GM21529 (cell line): ENCODE measurements at regions not wholly inside any gene's neighbourhood (a gene's known extent, or its start where the extent isn't known, plus 50 kb on each side); places are given as distances from the start of the nearest gene placed in this dataset.

Experiments
- ATAC-seq: cut with Tn5 transposase; IDR thresholded peaks from one replicate; pipeline ENCODE4 v1.9.1; 2021; ENCODE audit not compliant: unreplicated experiment

- no peak for ATAC-seq
Measured at GRCh38 chr3:104519468-104520227, 847.1 kb upstream of the ALCAM start.

- ATAC-seq, result peak; percentile 44
Measured at GRCh38 chr3:104520228-104520655, 846.5 kb upstream of the ALCAM start.

- peak; percentile 50 for ATAC-seq
Measured at GRCh38 chr3:104521606-104522336, 844.9 kb upstream of the ALCAM start.

GRCh38 chr3:104523136-104523535 lies 843.6 kb upstream of the ALCAM start:
- no peak for ATAC-seq

- peak; percentile 79 for ATAC-seq
Measured at GRCh38 chr3:104526901-104527401, 839.8 kb upstream of the ALCAM start.

- ATAC-seq, result no peak
Measured at GRCh38 chr3:104530934-104531333, 835.8 kb upstream of the ALCAM start.

GRCh38 chr3:104536715-104537114 lies 830.0 kb upstream of the ALCAM start:
- no peak for ATAC-seq

GRCh38 chr3:104537323-104537722 lies 829.4 kb upstream of the ALCAM start:
- no peak for ATAC-seq

- ATAC-seq, result no peak
Measured at GRCh38 chr3:104546301-104546700, 820.4 kb upstream of the ALCAM start.

GRCh38 chr3:104547031-104547430 lies 819.7 kb upstream of the ALCAM start:
- no peak for ATAC-seq

- ATAC-seq, result no peak
Measured at GRCh38 chr3:104548401-104548800, 818.3 kb upstream of the ALCAM start.

GRCh38 chr3:104549099-104549714 lies 817.5 kb upstream of the ALCAM start:
- no peak for ATAC-seq

GRCh38 chr3:104553121-104553520 lies 813.6 kb upstream of the ALCAM start:
- no peak for ATAC-seq

GRCh38 chr3:104554425-104554824 lies 812.3 kb upstream of the ALCAM start:
- ATAC-seq, result no peak

- no peak for ATAC-seq
Measured at GRCh38 chr3:104555728-104556127, 811.0 kb upstream of the ALCAM start.

GRCh38 chr3:104556372-104557078 lies 810.2 kb upstream of the ALCAM start:
- no peak for ATAC-seq

- no peak for ATAC-seq
Measured at GRCh38 chr3:104561324-104561723, 805.4 kb upstream of the ALCAM start.

- no peak for ATAC-seq
Measured at GRCh38 chr3:104564045-104564643, 802.6 kb upstream of the ALCAM start.

- no peak for ATAC-seq
Measured at GRCh38 chr3:104566054-104566453, 800.7 kb upstream of the ALCAM start.

- ATAC-seq, result no peak
Measured at GRCh38 chr3:104575634-104576033, 791.1 kb upstream of the ALCAM start.

GRCh38 chr3:104578558-104578957 lies 788.2 kb upstream of the ALCAM start:
- ATAC-seq, result no peak
